Fibroblast of lung (primary cell): ENCODE measurements at regions not wholly inside any gene's neighbourhood (a gene's known extent, or its start where the extent isn't known, plus 50 kb on each side); places are given as distances from the start of the nearest gene placed in this dataset.

ENCODE experiments used
- CTCF ChIP-seq, 2 donors: IDR thresholded peaks in 1 of 2; conservative IDR thresholded peaks in 1 of 2; 1 replicate in 1 of 2; 2 replicates in 1 of 2; pipeline ENCODE4 v1.5.1; 2011 to 2012; ENCODE audit warnings: low read length in 2 of 2, control low read depth in 1 of 2, inconsistent platforms in 1 of 2, low read depth in 1 of 2, mild to moderate bottlenecking in 1 of 2
- EZH2 ChIP-seq: IDR thresholded peaks from 2 replicates; pipeline ENCODE4 v1.5.1; 2012; ENCODE audit warnings: low read length, control low read depth, mild to moderate bottlenecking; ENCODE audit errors: missing control alignments

DNA sequence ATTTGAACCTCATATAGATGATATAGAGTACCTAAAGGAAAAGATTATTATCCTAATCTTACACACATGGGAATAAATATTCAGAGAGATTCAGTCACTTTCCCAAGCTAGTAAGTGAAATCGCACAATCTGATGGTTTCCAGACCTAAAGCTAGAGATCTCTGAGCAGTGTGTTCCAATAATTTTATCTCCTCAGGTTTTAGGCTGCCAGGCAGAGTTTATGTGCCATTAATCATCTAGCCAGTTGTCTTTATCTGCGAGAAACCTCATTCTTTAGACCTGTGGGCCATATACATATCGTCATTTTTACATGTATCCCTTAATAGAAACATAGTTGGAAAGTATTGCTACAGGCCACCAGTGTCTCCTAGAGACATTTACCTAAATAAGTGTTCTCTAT, 647.2 kb upstream of the STEAP1 start:
- TF ChIP-seq CTCF (conservative IDR thresholded peaks at IDR 0.05 in 1 of 2, IDR thresholded peaks at IDR 0.05 in 1 of 2; ENCODE audit: low read depth in 1 of 2, low read length in 2 of 2) (no peak), EZH2 (no peak)
